Hematopoietic multipotent progenitor cell treated with erythropoietin and hydrocortisone succinate and interleukin-3 and kit ligand, for 4 days (in vitro differentiated cells): ENCODE measurements at regions not wholly inside any gene's neighbourhood (a gene's known extent, or its start where the extent isn't known, plus 50 kb on each side); places are given as distances from the start of the nearest gene placed in this dataset.

Experiments used
- DNase-seq: peaks from one replicate; pipeline ENCODE4 v3.0.0-alpha.2; 2015

GRCh38 chr1:218025454-218025853 is 259.6 kb upstream of the RRP15 start:
- no peak for DNase-seq

- DNase-seq, result no peak
Measured at GRCh38 chr1:218027152-218027551, 257.9 kb upstream of the RRP15 start.

- no peak for DNase-seq
Measured at GRCh38 chr1:218030846-218031245, 254.2 kb upstream of the RRP15 start.

- DNase-seq, result no peak
Measured at GRCh38 chr1:218031901-218032300, 253.2 kb upstream of the RRP15 start.

GRCh38 chr1:218034468-218034867 is 250.6 kb upstream of the RRP15 start:
- no peak for DNase-seq

GRCh38 chr1:218048828-218049420 is 236.2 kb upstream of the RRP15 start:
- no peak for DNase-seq

GRCh38 chr1:218049641-218050040 is 235.5 kb upstream of the RRP15 start:
- no peak for DNase-seq

GRCh38 chr1:218058730-218059129 is 226.4 kb upstream of the RRP15 start:
- DNase-seq, result no peak

- no peak for DNase-seq
Measured at GRCh38 chr1:218064426-218064825, 220.7 kb upstream of the RRP15 start.

GRCh38 chr1:218066332-218066731 is 218.8 kb upstream of the RRP15 start:
- DNase-seq, result no peak

GRCh38 chr1:218068241-218068640 is 216.9 kb upstream of the RRP15 start:
- no peak for DNase-seq

GRCh38 chr1:218069180-218069579 is 215.9 kb upstream of the RRP15 start:
- no peak for DNase-seq

- DNase-seq, result no peak
Measured at GRCh38 chr1:218073062-218073461, 212.0 kb upstream of the RRP15 start.

- no peak for DNase-seq
Measured at GRCh38 chr1:218078916-218079315, 206.2 kb upstream of the RRP15 start.

- no peak for DNase-seq
Measured at GRCh38 chr1:218079347-218079746, 205.7 kb upstream of the RRP15 start.

- no peak for DNase-seq
Measured at GRCh38 chr1:218079820-218080219, 205.3 kb upstream of the RRP15 start.

GRCh38 chr1:218080863-218081262 is 204.2 kb upstream of the RRP15 start:
- no peak for DNase-seq

GRCh38 chr1:218081358-218081757 is 203.7 kb upstream of the RRP15 start:
- no peak for DNase-seq

GRCh38 chr1:218090459-218090858 is 194.6 kb upstream of the RRP15 start:
- no peak for DNase-seq

- no peak for DNase-seq
Measured at GRCh38 chr1:218101409-218101808, 183.7 kb upstream of the RRP15 start.

GRCh38 chr1:218108034-218108433 is 177.1 kb upstream of the RRP15 start:
- DNase-seq, result no peak

- no peak for DNase-seq
Measured at GRCh38 chr1:218112862-218113261, 172.2 kb upstream of the RRP15 start.

GRCh38 chr1:218123968-218124367 is 161.1 kb upstream of the RRP15 start:
- DNase-seq, result no peak

- DNase-seq, result no peak
Measured at GRCh38 chr1:218135371-218135770, 149.7 kb upstream of the RRP15 start.

- no peak for DNase-seq
Measured at GRCh38 chr1:218139761-218140160, 145.3 kb upstream of the RRP15 start.

- DNase-seq, result no peak
Measured at GRCh38 chr1:218156595-218156994, 128.5 kb upstream of the RRP15 start.
